Neural cell (in vitro differentiated cells): ENCODE measurements at regions not wholly inside any gene's neighbourhood (a gene's known extent, or its start where the extent isn't known, plus 50 kb on each side); places are given as distances from the start of the nearest gene placed in this dataset.

ENCODE experiments used
- H2AFZ ChIP-seq: fragments of 200-600, 300-800 bp; sonication (generic), shearing (Covaris generic); 2 replicates; pipeline ENCODE4 v1.6.0; 2014; ENCODE audit warnings: low read depth, mild to moderate bottlenecking, antibody characterized with exemption, low read length, moderate library complexity
- H3F3A ChIP-seq: fragments of 200-600 bp; shearing (Covaris generic); 2 replicates; pipeline ENCODE4 v1.6.1; 2016; ENCODE audit warnings: mild to moderate bottlenecking, moderate library complexity, mixed read lengths, antibody characterized with exemption, low read length; ENCODE audit not compliant: insufficient read depth, poor library complexity, severe bottlenecking
- H3K27ac ChIP-seq: fragments of 200-600, 300-800 bp; sonication (generic), shearing (Covaris generic); 2 replicates; pipeline ENCODE4 v1.5.1; 2014; ENCODE audit warnings: mild to moderate bottlenecking, low read length, moderate library complexity
- H3K27me3 ChIP-seq: fragments of 300-800, 200-600 bp; sonication (generic), shearing (Covaris generic); 2 replicates; pipeline ENCODE4 v1.6.0; 2014; ENCODE audit warnings: mild to moderate bottlenecking, low read depth, low read length, moderate library complexity; ENCODE audit not compliant: insufficient read depth
- H3K36me3 ChIP-seq: fragments of 300-800, 200-600 bp; sonication (generic), shearing (Covaris generic); 2 replicates; pipeline ENCODE4 v1.5.1; 2014; ENCODE audit warnings: mild to moderate bottlenecking, antibody characterized with exemption, low read length, moderate library complexity; ENCODE audit not compliant: insufficient read depth
- H3K4me2 ChIP-seq: fragments of 300-800, 200-600 bp; sonication (generic), shearing (Covaris generic); 2 replicates; pipeline ENCODE4 v1.6.0; 2014; ENCODE audit warnings: mild to moderate bottlenecking, low read length
- H3K4me3 ChIP-seq: fragments of 300-800, 200-600 bp; sonication (generic), shearing (Covaris generic); 2 replicates; pipeline ENCODE4 v1.5.1; 2014; ENCODE audit warnings: mild to moderate bottlenecking, low read length, moderate library complexity
- H3K79me2 ChIP-seq: fragments of 200-600 bp; shearing (Covaris generic); replicated peaks from 2 replicates; pipeline ENCODE4 v1.6.0; 2014; ENCODE audit warnings: mild to moderate bottlenecking, low read length, moderate library complexity; ENCODE audit not compliant: insufficient read depth
- H3K9ac ChIP-seq: fragments of 300-800, 200-600 bp; sonication (generic), shearing (Covaris generic); 2 replicates; pipeline ENCODE4 v1.6.1; 2016; ENCODE audit warnings: mild to moderate bottlenecking, low read length, mixed read lengths
- H3K9me2 ChIP-seq: fragments of 200-600 bp; shearing (Covaris generic); 2 replicates; pipeline ENCODE4 v1.6.1; 2016; ENCODE audit warnings: mild to moderate bottlenecking, low read length, mixed read lengths; ENCODE audit not compliant: insufficient read depth
- H3K9me3 ChIP-seq: fragments of 200-600, 300-800 bp; sonication (generic), shearing (Covaris generic); 2 replicates; pipeline ENCODE4 v1.6.1; 2016; ENCODE audit warnings: mild to moderate bottlenecking, mixed run types, low read length, moderate library complexity, mixed read lengths
- H4K20me1 ChIP-seq: fragments of 200-600 bp; shearing (Covaris generic); 2 replicates; pipeline ENCODE4 v1.6.1; 2016; ENCODE audit warnings: mild to moderate bottlenecking, mixed run types; ENCODE audit not compliant: insufficient read depth
- EP300 ChIP-seq: fragments of 450-650 bp; conservative IDR thresholded peaks from 2 replicates; pipeline ENCODE4 v1.6.1; 2014; ENCODE audit warnings: antibody characterized with exemption, mild to moderate bottlenecking, moderate library complexity; ENCODE audit not compliant: poor library complexity, severe bottlenecking
- EZH2 ChIP-seq: fragments of 200-600, 300-800 bp; shearing (Covaris generic), sonication (generic); IDR thresholded peaks from 2 replicates; pipeline ENCODE4 v1.6.1; 2014; ENCODE audit warnings: antibody characterized with exemption, low read length, borderline replicate concordance, mild to moderate bottlenecking; ENCODE audit not compliant: insufficient read depth, poor library complexity, severe bottlenecking
- MXI1 ChIP-seq: fragments of 450-650 bp; conservative IDR thresholded peaks from 2 replicates; pipeline ENCODE4 v1.6.1; 2014; ENCODE audit warnings: antibody characterized with exemption, mild to moderate bottlenecking; ENCODE audit not compliant: poor library complexity, severe bottlenecking
- POLR2AphosphoS5 ChIP-seq: IDR thresholded peaks from 2 replicates; pipeline ENCODE4 v1.6.1; 2012
- RAD21 ChIP-seq: fragments of 450-650 bp; conservative IDR thresholded peaks from 2 replicates; pipeline ENCODE4 v1.6.1; 2014; ENCODE audit warnings: antibody characterized with exemption, mild to moderate bottlenecking, moderate library complexity
- SMC3 ChIP-seq: fragments of 450-650 bp; conservative IDR thresholded peaks from 2 replicates; pipeline ENCODE4 v1.6.1; 2014; ENCODE audit warnings: antibody characterized with exemption, mild to moderate bottlenecking, moderate library complexity; ENCODE audit not compliant: poor library complexity
- TAF1 ChIP-seq: IDR thresholded peaks from 2 replicates; pipeline ENCODE4 v1.6.1; 2012; ENCODE audit warnings: low read depth
- TF ChIP-seq, protein P1 (sequence below): IDR thresholded peaks from 2 replicates; pipeline ENCODE4 v1.6.1; 2012; ENCODE audit warnings: borderline replicate concordance
- TF ChIP-seq, protein P2 (sequence below): fragments of 450-650 bp; IDR thresholded peaks from 2 replicates; pipeline ENCODE4 v1.5.1; 2014; ENCODE audit warnings: antibody characterized with exemption, mild to moderate bottlenecking, moderate library complexity; ENCODE audit not compliant: poor library complexity, severe bottlenecking

DNA sequence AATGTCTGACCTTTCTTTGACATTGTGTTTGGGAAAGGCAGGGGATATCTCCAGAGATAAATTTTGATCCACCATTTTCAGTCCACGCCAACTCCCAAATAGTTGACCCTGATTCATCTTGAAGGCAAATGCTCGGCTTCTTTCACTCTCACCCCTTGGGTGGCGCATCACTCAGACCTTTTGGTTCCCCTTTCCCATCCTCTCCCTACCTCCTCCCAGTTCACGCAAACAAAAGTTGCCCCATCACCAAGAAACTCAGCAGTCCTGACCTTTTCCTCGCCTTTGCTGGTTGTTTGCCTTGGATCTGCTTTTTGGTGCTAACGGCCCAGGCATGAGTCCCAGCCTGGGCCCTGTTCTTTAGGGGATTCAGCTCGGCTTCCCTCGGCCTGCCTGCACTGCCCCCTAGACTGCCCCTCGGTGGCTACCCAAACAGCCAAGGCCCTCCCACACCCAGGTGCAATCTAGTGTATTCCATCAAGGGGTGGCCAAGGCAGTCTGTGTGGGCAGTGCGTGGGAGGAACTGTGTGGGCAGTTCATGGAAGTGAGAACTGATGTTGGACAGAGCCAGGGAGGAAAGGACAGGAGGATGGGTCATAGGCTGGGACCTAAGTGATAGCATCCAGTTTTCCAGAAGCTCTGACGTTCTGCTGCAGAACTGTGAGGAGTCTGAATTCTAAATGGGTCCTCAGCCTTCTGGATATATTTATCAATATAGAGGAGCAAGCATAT, 255.7 kb downstream of the DLEU7 start:
- no peak overlapping the region for H3K4me2 ChIP-seq
- no peaks in the 10 kb centered on the region for H3K27me3 ChIP-seq
- H3K4me3 ChIP-seq, result no peak overlapping the region
- no peaks in the 10 kb centered on the region for H4K20me1 ChIP-seq
- TF ChIP-seq, protein P1, sequence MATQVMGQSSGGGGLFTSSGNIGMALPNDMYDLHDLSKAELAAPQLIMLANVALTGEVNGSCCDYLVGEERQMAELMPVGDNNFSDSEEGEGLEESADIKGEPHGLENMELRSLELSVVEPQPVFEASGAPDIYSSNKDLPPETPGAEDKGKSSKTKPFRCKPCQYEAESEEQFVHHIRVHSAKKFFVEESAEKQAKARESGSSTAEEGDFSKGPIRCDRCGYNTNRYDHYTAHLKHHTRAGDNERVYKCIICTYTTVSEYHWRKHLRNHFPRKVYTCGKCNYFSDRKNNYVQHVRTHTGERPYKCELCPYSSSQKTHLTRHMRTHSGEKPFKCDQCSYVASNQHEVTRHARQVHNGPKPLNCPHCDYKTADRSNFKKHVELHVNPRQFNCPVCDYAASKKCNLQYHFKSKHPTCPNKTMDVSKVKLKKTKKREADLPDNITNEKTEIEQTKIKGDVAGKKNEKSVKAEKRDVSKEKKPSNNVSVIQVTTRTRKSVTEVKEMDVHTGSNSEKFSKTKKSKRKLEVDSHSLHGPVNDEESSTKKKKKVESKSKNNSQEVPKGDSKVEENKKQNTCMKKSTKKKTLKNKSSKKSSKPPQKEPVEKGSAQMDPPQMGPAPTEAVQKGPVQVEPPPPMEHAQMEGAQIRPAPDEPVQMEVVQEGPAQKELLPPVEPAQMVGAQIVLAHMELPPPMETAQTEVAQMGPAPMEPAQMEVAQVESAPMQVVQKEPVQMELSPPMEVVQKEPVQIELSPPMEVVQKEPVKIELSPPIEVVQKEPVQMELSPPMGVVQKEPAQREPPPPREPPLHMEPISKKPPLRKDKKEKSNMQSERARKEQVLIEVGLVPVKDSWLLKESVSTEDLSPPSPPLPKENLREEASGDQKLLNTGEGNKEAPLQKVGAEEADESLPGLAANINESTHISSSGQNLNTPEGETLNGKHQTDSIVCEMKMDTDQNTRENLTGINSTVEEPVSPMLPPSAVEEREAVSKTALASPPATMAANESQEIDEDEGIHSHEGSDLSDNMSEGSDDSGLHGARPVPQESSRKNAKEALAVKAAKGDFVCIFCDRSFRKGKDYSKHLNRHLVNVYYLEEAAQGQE, result no peak
- TF ChIP-seq SMC3, result no peak
- H3F3A ChIP-seq, result no peaks in the 10 kb centered on the region
- no peak overlapping the region for H3K9ac ChIP-seq
- no peaks in the 10 kb centered on the region for H3K9me2 ChIP-seq
- H3K27ac ChIP-seq, result no peak overlapping the region
- no peaks in the 10 kb centered on the region for H3K9me3 ChIP-seq
- no peak overlapping the region for H2AFZ ChIP-seq
- H3K79me2 ChIP-seq, result no peaks in the 10 kb centered on the region
- no peaks in the 10 kb centered on the region for H3K36me3 ChIP-seq

DNA sequence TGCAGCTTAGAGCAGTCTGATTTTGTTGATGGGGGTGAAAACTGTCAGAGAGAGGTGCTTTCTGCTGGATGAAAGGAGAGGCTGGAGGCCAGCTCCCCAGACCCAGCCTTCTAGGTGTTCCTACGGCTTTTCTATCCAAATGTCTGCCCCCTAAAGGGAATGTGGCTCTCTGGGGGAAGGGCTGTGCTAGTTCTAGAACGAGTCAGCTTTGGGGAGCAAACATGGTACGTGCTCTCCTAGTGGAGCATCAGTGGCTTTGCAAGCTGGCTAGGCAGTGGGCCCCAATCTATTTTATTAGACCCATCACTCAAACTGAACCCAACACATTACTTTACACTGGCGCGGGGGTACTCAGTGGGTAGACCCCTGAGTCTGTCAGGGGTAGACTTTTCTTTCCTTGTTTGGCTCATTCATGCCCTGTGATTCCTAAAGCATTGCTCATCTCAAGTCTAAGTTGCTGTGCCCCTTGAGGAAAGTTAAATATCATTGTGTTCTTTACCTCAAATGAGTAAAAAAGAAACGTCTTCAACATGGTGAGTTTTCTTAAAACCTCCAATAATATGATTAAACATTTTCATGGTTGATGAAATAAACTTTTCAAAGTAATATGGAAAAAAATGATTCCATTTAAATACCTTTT, 254.9 kb downstream of the DLEU7 start:
- Histone ChIP-seq H4K20me1 (no peaks in the 10 kb centered on the region), H3K36me3 (no peaks in the 10 kb centered on the region), H3K9me2 (no peaks in the 10 kb centered on the region), H3K9me3 (no peaks in the 10 kb centered on the region), H3K9ac (no peak overlapping the region), H3K79me2 (no peaks in the 10 kb centered on the region), H3K4me2 (no peak overlapping the region), H3K27ac (no peak overlapping the region), H3K4me3 (no peak overlapping the region), H3F3A (no peaks in the 10 kb centered on the region), H2AFZ (no peak overlapping the region), H3K27me3 (no peaks in the 10 kb centered on the region)
- TF ChIP-seq MXI1 (no peak), RAD21 (no peak), EP300 (no peak), POLR2AphosphoS5 (no peak), SMC3 (no peak), TAF1 (no peak), EZH2 (no peak)
- TF ChIP-seq, protein P2, sequence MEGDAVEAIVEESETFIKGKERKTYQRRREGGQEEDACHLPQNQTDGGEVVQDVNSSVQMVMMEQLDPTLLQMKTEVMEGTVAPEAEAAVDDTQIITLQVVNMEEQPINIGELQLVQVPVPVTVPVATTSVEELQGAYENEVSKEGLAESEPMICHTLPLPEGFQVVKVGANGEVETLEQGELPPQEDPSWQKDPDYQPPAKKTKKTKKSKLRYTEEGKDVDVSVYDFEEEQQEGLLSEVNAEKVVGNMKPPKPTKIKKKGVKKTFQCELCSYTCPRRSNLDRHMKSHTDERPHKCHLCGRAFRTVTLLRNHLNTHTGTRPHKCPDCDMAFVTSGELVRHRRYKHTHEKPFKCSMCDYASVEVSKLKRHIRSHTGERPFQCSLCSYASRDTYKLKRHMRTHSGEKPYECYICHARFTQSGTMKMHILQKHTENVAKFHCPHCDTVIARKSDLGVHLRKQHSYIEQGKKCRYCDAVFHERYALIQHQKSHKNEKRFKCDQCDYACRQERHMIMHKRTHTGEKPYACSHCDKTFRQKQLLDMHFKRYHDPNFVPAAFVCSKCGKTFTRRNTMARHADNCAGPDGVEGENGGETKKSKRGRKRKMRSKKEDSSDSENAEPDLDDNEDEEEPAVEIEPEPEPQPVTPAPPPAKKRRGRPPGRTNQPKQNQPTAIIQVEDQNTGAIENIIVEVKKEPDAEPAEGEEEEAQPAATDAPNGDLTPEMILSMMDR, result no peak
- TF ChIP-seq, protein P1, result no peak
